ENCODE measurements at regions not wholly inside any gene's neighbourhood (a gene's known extent, or its start where the extent isn't known, plus 50 kb on each side); places are given as distances from the start of the nearest gene placed in this dataset.

GRCh38 chr6:145539831-145540230 lies 195.5 kb downstream of the EPM2A start:
- TF ChIP-seq CTCF (conservative IDR thresholded peaks at IDR 0.05) (no peak), ZFX (IDR thresholded peaks at IDR 0.05) (no peak)

Data from C4-2B (cell line).